Activated naive CD4-positive, alpha-beta T cell treated with anti-CD3 and anti-CD28 coated beads, Interleukin-2, amount 10 ng/mL, durations not matched to agents 7 days and 5 days (primary cell): ENCODE measurements at regions not wholly inside any gene's neighbourhood (a gene's known extent, or its start where the extent isn't known, plus 50 kb on each side); places are given as distances from the start of the nearest gene placed in this dataset.

Source experiments
- CTCF ChIA-PET: fragments of 350-600 bp; sonication (Branson Sonifier 250); formaldehyde crosslinking; loops from one replicate; lab custom pipeline; 2021; ENCODE audit warnings: antibody characterized with exemption; lab: Charles Lee
- DNase-seq: peaks from one replicate; pipeline ENCODE4 v3.0.0-alpha.2; 2020
- H3K27ac Mint-ChIP-seq: one replicate; pipeline ENCODE4 v1.8.0; 2021; ENCODE audit warnings: mild to moderate bottlenecking, moderate library complexity, mixed read lengths
- H3K27me3 Mint-ChIP-seq: one replicate; pipeline ENCODE4 v1.8.0; 2021; ENCODE audit warnings: mild to moderate bottlenecking, mixed read lengths
- H3K36me3 Mint-ChIP-seq: one replicate; pipeline ENCODE4 v1.8.0; 2021; ENCODE audit warnings: mixed read lengths
- H3K4me1 Mint-ChIP-seq: one replicate; pipeline ENCODE4 v1.8.0; 2021; ENCODE audit warnings: mixed read lengths
- H3K4me3 Mint-ChIP-seq: one replicate; pipeline ENCODE4 v1.8.0; 2021; ENCODE audit warnings: mild to moderate bottlenecking, moderate library complexity, mixed read lengths
- H3K9me3 Mint-ChIP-seq: one replicate; pipeline ENCODE4 v1.8.0; 2021; ENCODE audit warnings: mixed read lengths

DNA sequence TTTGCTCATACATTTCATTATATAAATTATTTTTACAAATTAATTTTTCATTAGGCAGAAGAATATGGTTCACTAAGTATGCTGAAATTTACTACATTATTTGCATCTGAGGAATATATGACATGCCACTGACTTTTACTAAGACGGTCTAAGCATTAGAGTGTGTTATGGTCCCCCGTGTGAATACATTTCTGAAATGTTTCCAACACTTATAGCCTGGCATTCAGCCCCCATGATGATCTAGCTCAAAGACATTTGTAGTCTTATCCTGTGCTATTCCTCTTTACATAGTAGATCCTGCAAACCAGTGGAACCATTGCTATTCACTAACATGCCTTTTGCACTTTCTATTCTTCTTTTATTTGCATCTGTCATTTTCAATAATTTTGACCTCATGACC is 1878.0 kb downstream of the MRPL39 start:
- CTCF ChIA-PET = no interaction called here
- H3K27ac Mint-ChIP-seq = no peak overlapping the region
- no peaks in the 10 kb centered on the region for H3K4me1 Mint-ChIP-seq
- H3K27me3 Mint-ChIP-seq = no peaks in the 10 kb centered on the region
- H3K9me3 Mint-ChIP-seq = no peaks in the 10 kb centered on the region
- DNase-seq = no peak
- H3K4me3 Mint-ChIP-seq = no peak overlapping the region
- no peaks in the 10 kb centered on the region for H3K36me3 Mint-ChIP-seq

DNA sequence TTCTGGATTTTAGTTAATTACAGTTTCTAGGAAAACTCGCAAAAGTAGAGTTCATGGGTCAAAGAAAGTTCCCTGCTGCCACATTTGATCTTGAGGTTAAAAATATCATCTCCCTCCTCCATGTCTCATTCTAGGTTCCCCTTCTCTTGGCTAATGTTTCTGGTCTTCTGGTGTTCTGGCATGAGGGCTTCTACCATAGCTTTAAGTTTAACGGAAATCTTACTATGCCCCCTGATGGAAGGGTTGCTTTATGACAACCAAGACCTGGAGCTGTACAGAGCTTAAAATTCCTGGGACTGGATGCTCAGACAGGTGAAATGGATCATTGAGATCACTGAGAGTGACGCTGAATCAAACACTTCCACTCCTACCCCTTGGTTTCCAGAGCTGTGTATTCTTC is 1881.7 kb downstream of the MRPL39 start:
- CTCF ChIA-PET = no interaction called here
- H3K36me3 Mint-ChIP-seq = no peaks in the 10 kb centered on the region

GRCh38 chr21:23718446-23719285 is 1888.6 kb downstream of the MRPL39 start:
- no peaks in the 10 kb centered on the region for H3K9me3 Mint-ChIP-seq
- CTCF ChIA-PET = no interaction called here
- no peaks in the 10 kb centered on the region for H3K36me3 Mint-ChIP-seq
- DNase-seq = no peak
- no peaks in the 10 kb centered on the region for H3K27me3 Mint-ChIP-seq
- no peaks in the 10 kb centered on the region for H3K4me1 Mint-ChIP-seq
- no peak overlapping the region for H3K4me3 Mint-ChIP-seq
- H3K27ac Mint-ChIP-seq = no peak overlapping the region

More for the DNA sequence above, 1881.7 kb downstream of the MRPL39 start:
- no peak overlapping the region for H3K4me3 Mint-ChIP-seq
- H3K27me3 Mint-ChIP-seq = no peaks in the 10 kb centered on the region
- no peaks in the 10 kb centered on the region for H3K4me1 Mint-ChIP-seq
- no peaks in the 10 kb centered on the region for H3K9me3 Mint-ChIP-seq
- H3K27ac Mint-ChIP-seq = no peak overlapping the region
- DNase-seq = no peak

GRCh38 chr21:23712166-23712565 is 1895.1 kb downstream of the MRPL39 start:
- no peak overlapping the region for H3K27ac Mint-ChIP-seq
- DNase-seq = no peak
- no peaks in the 10 kb centered on the region for H3K27me3 Mint-ChIP-seq
- CTCF ChIA-PET = no interaction called here
- no peaks in the 10 kb centered on the region for H3K36me3 Mint-ChIP-seq
- H3K4me3 Mint-ChIP-seq = no peak overlapping the region
- no peaks in the 10 kb centered on the region for H3K9me3 Mint-ChIP-seq
- H3K4me1 Mint-ChIP-seq = no peaks in the 10 kb centered on the region

GRCh38 chr21:23706431-23706830 is 1900.8 kb downstream of the MRPL39 start:
- no peak for DNase-seq
- no peaks in the 10 kb centered on the region for H3K4me1 Mint-ChIP-seq
- H3K27ac Mint-ChIP-seq = no peak overlapping the region

GRCh38 chr21:23699402-23699801 is 1907.9 kb downstream of the MRPL39 start:
- H3K4me1 Mint-ChIP-seq = no peaks in the 10 kb centered on the region
- no peak for DNase-seq
- H3K27me3 Mint-ChIP-seq = no peaks in the 10 kb centered on the region
- H3K9me3 Mint-ChIP-seq = peaks cover 10% of the 10 kb centered on the region
- H3K27ac Mint-ChIP-seq = no peak overlapping the region
- no peaks in the 10 kb centered on the region for H3K36me3 Mint-ChIP-seq
- H3K4me3 Mint-ChIP-seq = no peak overlapping the region
- CTCF ChIA-PET = no interaction called here

More at GRCh38 chr21:23706431-23706830, 1900.8 kb downstream of the MRPL39 start:
- Mint-ChIP-seq H3K36me3 (no peaks in the 10 kb centered on the region), H3K9me3 (peaks cover under 1% of the 10 kb centered on the region), H3K4me3 (no peak overlapping the region), H3K27me3 (no peaks in the 10 kb centered on the region)
- CTCF ChIA-PET = no interaction called here

DNA sequence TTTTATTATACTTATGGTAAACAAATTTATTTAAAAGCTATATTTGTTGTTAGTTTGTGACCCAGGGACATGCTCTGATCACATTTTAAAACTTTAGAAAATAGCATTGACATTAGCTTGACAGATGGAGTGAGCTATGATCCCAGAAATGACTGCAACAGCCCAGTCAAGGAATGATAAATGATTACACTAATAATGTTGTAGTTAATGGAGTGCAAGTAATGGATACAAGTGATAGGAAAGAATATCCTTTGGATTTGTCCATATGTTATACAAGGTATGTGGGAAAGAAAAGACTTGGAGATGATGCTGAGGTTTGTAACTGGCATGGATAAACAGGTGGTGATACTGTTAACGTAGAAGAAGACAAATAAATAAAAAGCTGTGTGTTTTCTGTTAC is 1908.7 kb downstream of the MRPL39 start:
- CTCF ChIA-PET = no interaction called here
- Mint-ChIP-seq H3K9me3 (peaks cover 10% of the 10 kb centered on the region), H3K4me3 (no peak overlapping the region), H3K36me3 (no peaks in the 10 kb centered on the region), H3K27me3 (no peaks in the 10 kb centered on the region), H3K4me1 (no peaks in the 10 kb centered on the region), H3K27ac (no peak overlapping the region)
- DNase-seq = no peak

GRCh38 chr21:23695443-23695842 is 1911.8 kb downstream of the MRPL39 start:
- Mint-ChIP-seq H3K9me3 (peaks cover 4% of the 10 kb centered on the region), H3K4me3 (no peak overlapping the region)
- CTCF ChIA-PET = no interaction called here

GRCh38 chr21:23694390-23694789 is 1912.9 kb downstream of the MRPL39 start:
- no peaks in the 10 kb centered on the region for H3K4me1 Mint-ChIP-seq
- H3K36me3 Mint-ChIP-seq = no peaks in the 10 kb centered on the region
- no peak overlapping the region for H3K4me3 Mint-ChIP-seq
- H3K27ac Mint-ChIP-seq = no peak overlapping the region
- peaks cover 2% of the 10 kb centered on the region for H3K9me3 Mint-ChIP-seq
- no peaks in the 10 kb centered on the region for H3K27me3 Mint-ChIP-seq
- CTCF ChIA-PET = no interaction called here
- DNase-seq = no peak

More at GRCh38 chr21:23695443-23695842, 1911.8 kb downstream of the MRPL39 start:
- Mint-ChIP-seq H3K27me3 (no peaks in the 10 kb centered on the region), H3K4me1 (no peaks in the 10 kb centered on the region), H3K27ac (no peak overlapping the region), H3K36me3 (no peaks in the 10 kb centered on the region)
- DNase-seq = no peak

- CTCF ChIA-PET = no interaction called here
- Mint-ChIP-seq H3K4me1 (no peaks in the 10 kb centered on the region), H3K36me3 (no peaks in the 10 kb centered on the region), H3K4me3 (no peak overlapping the region), H3K27me3 (no peaks in the 10 kb centered on the region), H3K9me3 (no peaks in the 10 kb centered on the region), H3K27ac (no peak overlapping the region)
- no peak for DNase-seq
Measured at GRCh38 chr21:23690316-23690715, 1917.0 kb downstream of the MRPL39 start.

DNA sequence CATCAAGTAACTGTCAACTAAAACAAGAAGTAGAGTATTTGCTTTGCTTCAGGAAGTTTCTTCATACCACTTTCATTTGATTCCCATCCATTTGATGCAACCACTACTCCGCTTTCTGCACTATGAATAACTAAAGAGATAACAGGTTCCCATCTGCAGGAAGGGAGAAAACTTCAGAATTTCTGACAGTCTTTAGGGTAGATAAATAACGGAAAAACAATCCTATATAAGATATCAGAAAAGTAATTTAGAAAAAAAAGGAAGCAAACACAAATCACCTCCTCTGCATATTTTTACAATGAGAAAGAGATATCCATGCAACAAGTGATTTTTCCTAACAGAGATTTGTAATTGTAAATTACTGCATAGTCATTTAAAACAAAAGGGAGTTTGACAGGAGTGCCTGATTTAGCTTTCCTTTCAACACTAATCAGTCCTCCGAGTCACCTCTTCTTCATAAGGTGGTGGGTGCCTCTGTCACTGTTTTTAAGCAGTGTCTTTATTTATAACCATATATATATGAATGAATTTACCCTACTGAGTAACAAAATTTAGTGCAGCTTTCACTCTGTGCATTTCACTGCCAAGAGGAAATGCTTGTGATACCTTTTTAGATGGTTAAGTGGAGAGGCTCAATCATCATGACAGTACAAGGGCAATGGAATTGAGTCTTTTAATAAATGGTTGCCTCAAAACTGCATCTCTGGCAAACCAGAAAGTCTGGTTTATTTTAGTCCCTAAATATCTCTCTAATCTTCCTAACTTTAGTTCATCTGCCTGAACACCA is 1920.4 kb downstream of the MRPL39 start:
- Mint-ChIP-seq H3K9me3 (no peaks in the 10 kb centered on the region), H3K4me3 (no peak overlapping the region), H3K4me1 (no peaks in the 10 kb centered on the region), H3K36me3 (no peaks in the 10 kb centered on the region), H3K27me3 (no peaks in the 10 kb centered on the region), H3K27ac (no peak overlapping the region)
- CTCF ChIA-PET = no interaction called here
- DNase-seq = no peak

DNA sequence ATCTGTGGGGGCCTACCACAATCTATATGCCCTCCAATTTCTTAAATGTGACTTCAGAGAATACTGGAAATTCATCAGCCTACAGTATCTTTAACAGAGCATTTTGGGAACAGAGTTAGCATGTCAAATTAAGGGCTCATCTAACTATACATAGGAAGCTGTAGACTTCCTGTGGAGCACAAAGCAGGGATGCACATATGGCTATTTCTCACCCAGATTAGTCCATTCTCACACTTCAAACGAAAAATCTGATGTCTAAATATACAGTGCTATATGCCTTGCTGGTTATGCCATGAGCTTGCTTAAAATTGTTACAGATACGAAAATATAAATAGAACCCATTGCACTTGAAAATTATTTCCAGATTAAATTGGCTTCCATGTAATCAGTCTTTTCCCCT is 1922.8 kb downstream of the MRPL39 start:
- Mint-ChIP-seq H3K27ac (no peak overlapping the region), H3K4me1 (no peaks in the 10 kb centered on the region)

GRCh38 chr21:23664193-23664694 is 1943.0 kb downstream of the MRPL39 start:
- Mint-ChIP-seq H3K27me3 (no peaks in the 10 kb centered on the region), H3K27ac (no peak overlapping the region), H3K4me3 (no peak overlapping the region), H3K4me1 (no peaks in the 10 kb centered on the region), H3K9me3 (no peaks in the 10 kb centered on the region), H3K36me3 (no peaks in the 10 kb centered on the region)
- no peak for DNase-seq
- CTCF ChIA-PET = no interaction called here

More for the DNA sequence above, 1922.8 kb downstream of the MRPL39 start:
- no peak for DNase-seq
- Mint-ChIP-seq H3K9me3 (no peaks in the 10 kb centered on the region), H3K27me3 (no peaks in the 10 kb centered on the region), H3K4me3 (no peak overlapping the region), H3K36me3 (no peaks in the 10 kb centered on the region)
- CTCF ChIA-PET = no interaction called here

- Mint-ChIP-seq H3K27me3 (no peaks in the 10 kb centered on the region), H3K4me3 (no peak overlapping the region), H3K4me1 (no peaks in the 10 kb centered on the region), H3K36me3 (no peaks in the 10 kb centered on the region), H3K27ac (no peak overlapping the region), H3K9me3 (no peaks in the 10 kb centered on the region)
- CTCF ChIA-PET = no interaction called here
- DNase-seq = no peak
Measured at GRCh38 chr21:23660560-23660959, 1946.7 kb downstream of the MRPL39 start.
